SK-N-SH treated with all-trans-retinoic acid at 6 μM for 48 hours (cell line): ENCODE measurements at regions not wholly inside any gene's neighbourhood (a gene's known extent, or its start where the extent isn't known, plus 50 kb on each side); places are given as distances from the start of the nearest gene placed in this dataset.

Experiments used
- ATAC-seq: fragments of 200-7000 bp; cut with Tn5 transposase; 3 replicates; pipeline ENCODE4 v1.9.1; 2020; ENCODE audit warnings: mild to moderate bottlenecking, moderate library complexity
- ARNTL ChIP-seq: fragments of 450-650 bp; formaldehyde crosslinking; IDR thresholded peaks from 2 replicates; pipeline ENCODE4 v1.5.0; 2020; ENCODE audit warnings: low read depth, mild to moderate bottlenecking, moderate library complexity, borderline replicate concordance
- BACH2 ChIP-seq: fragments of 250-450 bp; sonication (Bioruptor Pico); IDR thresholded peaks from 2 replicates; pipeline ENCODE4 v1.9.0; 2021; ENCODE audit warnings: mild to moderate bottlenecking, borderline replicate concordance
- CREB5 ChIP-seq: fragments of 250-450 bp; sonication (Bioruptor Pico); IDR thresholded peaks from 2 replicates; pipeline ENCODE4 v1.5.1; 2020; ENCODE audit warnings: low read depth, mild to moderate bottlenecking, moderate library complexity
- CSDC2 ChIP-seq: fragments of 250-450 bp; sonication (Bioruptor Pico); IDR thresholded peaks from 2 replicates; pipeline ENCODE4 v1.5.0; 2020; ENCODE audit warnings: mild to moderate bottlenecking, moderate library complexity
- ESRRG ChIP-seq: fragments of 250-450 bp; sonication (Bioruptor Pico); IDR thresholded peaks from 2 replicates; pipeline ENCODE4 v1.6.1; 2021; ENCODE audit warnings: mild to moderate bottlenecking
- GLIS3 ChIP-seq: fragments of 250-450 bp; sonication (Bioruptor Pico); IDR thresholded peaks from 2 replicates; pipeline ENCODE4 v1.5.0; 2020; ENCODE audit warnings: mild to moderate bottlenecking, moderate library complexity
- OSR1 ChIP-seq: fragments of 250-450 bp; sonication (Bioruptor Pico); IDR thresholded peaks from 2 replicates; pipeline ENCODE4 v1.8.0; 2022; ENCODE audit warnings: moderate library complexity, mild to moderate bottlenecking, inconsistent platforms
- PPARA ChIP-seq: fragments of 250-450 bp; sonication (Bioruptor Pico); IDR thresholded peaks from 2 replicates; pipeline ENCODE4 v1.5.0; 2020; ENCODE audit warnings: mild to moderate bottlenecking, borderline replicate concordance
- RARB ChIP-seq: fragments of 250-450 bp; sonication (Bioruptor Pico); IDR thresholded peaks from 2 replicates; pipeline ENCODE4 v1.8.0; 2021; ENCODE audit warnings: mild to moderate bottlenecking, moderate library complexity
- SNAI2 ChIP-seq: fragments of 250-450 bp; sonication (Bioruptor Pico); IDR thresholded peaks from 2 replicates; pipeline ENCODE4 v1.5.0; 2020; ENCODE audit warnings: mild to moderate bottlenecking, moderate library complexity
- TCF4 ChIP-seq: fragments of 250-450 bp; sonication (Bioruptor Pico); IDR thresholded peaks from 2 replicates; pipeline ENCODE4 v1.8.0; 2021; ENCODE audit warnings: mild to moderate bottlenecking, moderate library complexity, borderline replicate concordance
- TOX ChIP-seq: fragments of 250-450 bp; sonication (Bioruptor Pico); IDR thresholded peaks from 2 replicates; pipeline ENCODE4 v1.8.0; 2021; ENCODE audit warnings: mild to moderate bottlenecking, moderate library complexity, borderline replicate concordance
- ZC3H10 ChIP-seq: fragments of 250-450 bp; sonication (Bioruptor Pico); IDR thresholded peaks from 2 replicates; pipeline ENCODE4 v1.5.1; 2021; ENCODE audit warnings: mild to moderate bottlenecking, moderate library complexity
- ZFP3 ChIP-seq: fragments of 250-450 bp; sonication (Bioruptor Pico); IDR thresholded peaks from 2 replicates; pipeline ENCODE4 v1.5.0; 2020; ENCODE audit warnings: mild to moderate bottlenecking, moderate library complexity
- ZNF565 ChIP-seq: fragments of 450-650 bp; formaldehyde crosslinking; conservative IDR thresholded peaks from 2 replicates; pipeline ENCODE4 v1.5.0; 2020; ENCODE audit warnings: low read depth, mild to moderate bottlenecking, moderate library complexity
- ZNF70 ChIP-seq: fragments of 450-650 bp; formaldehyde crosslinking; IDR thresholded peaks from 2 replicates; pipeline ENCODE4 v1.5.0; 2020; ENCODE audit warnings: mild to moderate bottlenecking, moderate library complexity
- ZNF8 ChIP-seq: fragments of 450-650 bp; formaldehyde crosslinking; IDR thresholded peaks from 2 replicates; pipeline ENCODE4 v1.5.0; 2020; ENCODE audit warnings: mild to moderate bottlenecking, moderate library complexity
- TF ChIP-seq, protein P1 (sequence below): fragments of 250-450 bp; sonication (Bioruptor Pico); IDR thresholded peaks from 2 replicates; pipeline ENCODE4 v1.8.0; 2021; ENCODE audit warnings: low read depth, mild to moderate bottlenecking, moderate library complexity, borderline replicate concordance
- TF ChIP-seq, protein P2 (sequence below): fragments of 250-450 bp; sonication (Bioruptor Pico); IDR thresholded peaks from 2 replicates; pipeline ENCODE4 v1.5.1; 2021; ENCODE audit warnings: mild to moderate bottlenecking, moderate library complexity
- TF ChIP-seq, protein P3 (sequence below): fragments of 250-450 bp; sonication (Bioruptor Pico); IDR thresholded peaks from 2 replicates; pipeline ENCODE4 v1.8.0; 2020; ENCODE audit warnings: mild to moderate bottlenecking, moderate library complexity, borderline replicate concordance

GRCh38 chr16:14346278-14347142, 275.4 kb downstream of the MRTFB start:
- TF ChIP-seq ZFP3 (CRISPR knock-in tag) = no peak
- no peak for TF ChIP-seq CREB5 (CRISPR knock-in tag)
- TF ChIP-seq, protein P1, sequence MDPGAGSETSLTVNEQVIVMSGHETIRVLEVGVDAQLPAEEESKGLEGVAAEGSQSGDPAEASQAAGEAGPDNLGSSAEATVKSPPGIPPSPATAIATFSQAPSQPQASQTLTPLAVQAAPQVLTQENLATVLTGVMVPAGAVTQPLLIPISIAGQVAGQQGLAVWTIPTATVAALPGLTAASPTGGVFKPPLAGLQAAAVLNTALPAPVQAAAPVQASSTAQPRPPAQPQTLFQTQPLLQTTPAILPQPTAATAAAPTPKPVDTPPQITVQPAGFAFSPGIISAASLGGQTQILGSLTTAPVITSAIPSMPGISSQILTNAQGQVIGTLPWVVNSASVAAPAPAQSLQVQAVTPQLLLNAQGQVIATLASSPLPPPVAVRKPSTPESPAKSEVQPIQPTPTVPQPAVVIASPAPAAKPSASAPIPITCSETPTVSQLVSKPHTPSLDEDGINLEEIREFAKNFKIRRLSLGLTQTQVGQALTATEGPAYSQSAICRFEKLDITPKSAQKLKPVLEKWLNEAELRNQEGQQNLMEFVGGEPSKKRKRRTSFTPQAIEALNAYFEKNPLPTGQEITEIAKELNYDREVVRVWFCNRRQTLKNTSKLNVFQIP (CRISPR knock-in tag) = no peak
- TF ChIP-seq RARB (CRISPR knock-in tag) = no peak
- no peak for TF ChIP-seq TCF4 (CRISPR knock-in tag)
- no peak for TF ChIP-seq CSDC2 (CRISPR knock-in tag)
- no peak for TF ChIP-seq ESRRG (CRISPR knock-in tag)
- TF ChIP-seq ZC3H10 = no peak
- TF ChIP-seq ZNF565 = no peak
- ATAC-seq = no peak

DNA sequence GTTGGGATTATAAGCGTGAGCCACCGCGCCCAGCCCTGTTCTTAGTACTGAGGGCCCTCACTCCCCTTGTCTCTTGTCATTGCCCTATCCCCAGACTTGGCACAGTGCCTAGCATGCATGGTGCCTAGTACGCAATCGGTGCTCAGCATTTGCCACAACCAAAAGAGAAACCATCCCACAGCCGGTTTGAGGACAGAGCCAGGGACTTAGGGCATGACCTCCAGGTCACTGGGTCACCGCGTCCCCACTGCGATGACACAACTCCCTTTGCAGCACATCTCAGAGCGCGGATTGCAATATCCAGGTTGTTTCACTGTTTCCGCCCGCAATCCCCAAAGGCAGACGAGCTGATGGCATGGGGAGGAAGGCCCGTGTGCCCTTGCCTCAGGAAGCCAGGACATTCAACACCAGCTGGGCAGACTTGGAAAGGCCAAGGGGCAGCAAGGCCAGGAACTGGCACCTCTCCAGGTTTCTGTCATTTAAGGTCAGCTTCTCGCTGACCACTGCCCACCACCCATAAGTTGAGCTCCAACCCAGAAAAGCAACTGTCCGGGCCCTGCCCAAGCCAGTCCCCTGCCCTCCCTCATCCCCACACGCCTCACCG, 274.5 kb downstream of the MRTFB start:
- no peak for ATAC-seq
- no peak for TF ChIP-seq CSDC2 (CRISPR knock-in tag)
- TF ChIP-seq ZNF8 (CRISPR knock-in tag) = no peak
- TF ChIP-seq TOX (CRISPR knock-in tag) = no peak
- TF ChIP-seq SNAI2 (CRISPR knock-in tag) = no peak
- no peak for TF ChIP-seq ESRRG (CRISPR knock-in tag)
- no peak for TF ChIP-seq OSR1
- TF ChIP-seq, protein P1 (CRISPR knock-in tag) = no peak
- TF ChIP-seq TCF4 (CRISPR knock-in tag) = no peak
- no peak for TF ChIP-seq PPARA (CRISPR knock-in tag)
- TF ChIP-seq GLIS3 (CRISPR knock-in tag) = no peak
- TF ChIP-seq CREB5 (CRISPR knock-in tag) = no peak

- ATAC-seq = no peak
- TF ChIP-seq PPARA (CRISPR knock-in tag) (no peak), GLIS3 (CRISPR knock-in tag) (no peak), CSDC2 (CRISPR knock-in tag) (no peak), OSR1 (no peak), CREB5 (CRISPR knock-in tag) (no peak), BACH2 (CRISPR knock-in tag) (no peak)
Observed at GRCh38 chr16:14344945-14345344, 273.8 kb downstream of the MRTFB start.

GRCh38 chr16:14344292-14344691, 273.2 kb downstream of the MRTFB start:
- no peak; the same call in 2 of the 3 replicates for ATAC-seq
- TF ChIP-seq, protein P2, sequence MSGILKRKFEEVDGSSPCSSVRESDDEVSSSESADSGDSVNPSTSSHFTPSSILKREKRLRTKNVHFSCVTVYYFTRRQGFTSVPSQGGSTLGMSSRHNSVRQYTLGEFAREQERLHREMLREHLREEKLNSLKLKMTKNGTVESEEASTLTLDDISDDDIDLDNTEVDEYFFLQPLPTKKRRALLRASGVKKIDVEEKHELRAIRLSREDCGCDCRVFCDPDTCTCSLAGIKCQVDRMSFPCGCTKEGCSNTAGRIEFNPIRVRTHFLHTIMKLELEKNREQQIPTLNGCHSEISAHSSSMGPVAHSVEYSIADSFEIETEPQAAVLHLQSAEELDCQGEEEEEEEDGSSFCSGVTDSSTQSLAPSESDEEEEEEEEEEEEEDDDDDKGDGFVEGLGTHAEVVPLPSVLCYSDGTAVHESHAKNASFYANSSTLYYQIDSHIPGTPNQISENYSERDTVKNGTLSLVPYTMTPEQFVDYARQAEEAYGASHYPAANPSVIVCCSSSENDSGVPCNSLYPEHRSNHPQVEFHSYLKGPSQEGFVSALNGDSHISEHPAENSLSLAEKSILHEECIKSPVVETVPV (CRISPR knock-in tag) = no peak
- no peak for TF ChIP-seq SNAI2 (CRISPR knock-in tag)
- TF ChIP-seq, protein P3, sequence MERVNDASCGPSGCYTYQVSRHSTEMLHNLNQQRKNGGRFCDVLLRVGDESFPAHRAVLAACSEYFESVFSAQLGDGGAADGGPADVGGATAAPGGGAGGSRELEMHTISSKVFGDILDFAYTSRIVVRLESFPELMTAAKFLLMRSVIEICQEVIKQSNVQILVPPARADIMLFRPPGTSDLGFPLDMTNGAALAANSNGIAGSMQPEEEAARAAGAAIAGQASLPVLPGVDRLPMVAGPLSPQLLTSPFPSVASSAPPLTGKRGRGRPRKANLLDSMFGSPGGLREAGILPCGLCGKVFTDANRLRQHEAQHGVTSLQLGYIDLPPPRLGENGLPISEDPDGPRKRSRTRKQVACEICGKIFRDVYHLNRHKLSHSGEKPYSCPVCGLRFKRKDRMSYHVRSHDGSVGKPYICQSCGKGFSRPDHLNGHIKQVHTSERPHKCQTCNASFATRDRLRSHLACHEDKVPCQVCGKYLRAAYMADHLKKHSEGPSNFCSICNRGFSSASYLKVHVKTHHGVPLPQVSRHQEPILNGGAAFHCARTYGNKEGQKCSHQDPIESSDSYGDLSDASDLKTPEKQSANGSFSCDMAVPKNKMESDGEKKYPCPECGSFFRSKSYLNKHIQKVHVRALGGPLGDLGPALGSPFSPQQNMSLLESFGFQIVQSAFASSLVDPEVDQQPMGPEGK (CRISPR knock-in tag) = no peak
- no peak for TF ChIP-seq ZNF70 (CRISPR knock-in tag)
- no peak for TF ChIP-seq TOX (CRISPR knock-in tag)
- no peak for TF ChIP-seq ZC3H10
- no peak for TF ChIP-seq OSR1
- TF ChIP-seq ARNTL (CRISPR knock-in tag) = no peak
- TF ChIP-seq ZNF8 (CRISPR knock-in tag) = no peak
- TF ChIP-seq ZFP3 (CRISPR knock-in tag) = no peak
- no peak for TF ChIP-seq RARB (CRISPR knock-in tag)
- no peak for TF ChIP-seq BACH2 (CRISPR knock-in tag)
- TF ChIP-seq CREB5 (CRISPR knock-in tag) = no peak
- no peak for TF ChIP-seq PPARA (CRISPR knock-in tag)
- TF ChIP-seq CSDC2 (CRISPR knock-in tag) = no peak
